ENCODE measurements at regions not wholly inside any gene's neighbourhood (a gene's known extent, or its start where the extent isn't known, plus 50 kb on each side); places are given as distances from the start of the nearest gene placed in this dataset.

GRCh38 chr2:5842326-5842725 is 150.1 kb downstream of the SOX11 start:
- no peak for DNase-seq (ENCODE audit: low read depth in 3 of 3)

GRCh38 chr2:5845798-5846330 is 153.7 kb downstream of the SOX11 start:
- DNase-seq (ENCODE audit: low read depth in 3 of 3), result no peak

GRCh38 chr2:5846881-5847280 is 154.7 kb downstream of the SOX11 start:
- DNase-seq (ENCODE audit: low read depth in 3 of 3), result no peak

- DNase-seq (ENCODE audit: low read depth in 3 of 3), result no peak
Observed at GRCh38 chr2:5849562-5849961, 157.4 kb downstream of the SOX11 start.

- DNase-seq (ENCODE audit: low read depth in 3 of 3), result no peak
Observed at GRCh38 chr2:5851410-5851809, 159.2 kb downstream of the SOX11 start.

GRCh38 chr2:5854797-5855196 is 162.6 kb downstream of the SOX11 start:
- DNase-seq (ENCODE audit: low read depth in 3 of 3), result no peak

GRCh38 chr2:5867056-5867455 is 174.9 kb downstream of the SOX11 start:
- no peak for DNase-seq (ENCODE audit: low read depth in 3 of 3)

GRCh38 chr2:5868931-5869330 is 176.7 kb downstream of the SOX11 start:
- DNase-seq (ENCODE audit: low read depth in 3 of 3), result no peak

GRCh38 chr2:5869936-5870335 is 177.8 kb downstream of the SOX11 start:
- DNase-seq (ENCODE audit: low read depth in 3 of 3), result no peak

GRCh38 chr2:5877360-5877759 is 185.2 kb downstream of the SOX11 start:
- no peak for DNase-seq (ENCODE audit: low read depth in 3 of 3)

GRCh38 chr2:5885451-5886173 is 193.4 kb downstream of the SOX11 start:
- no peak for DNase-seq (ENCODE audit: low read depth in 3 of 3)

- DNase-seq (ENCODE audit: low read depth in 3 of 3), result no peak
Observed at GRCh38 chr2:5886462-5886861, 194.3 kb downstream of the SOX11 start.

- no peak for DNase-seq (ENCODE audit: low read depth in 3 of 3)
Observed at GRCh38 chr2:5888126-5888525, 195.9 kb downstream of the SOX11 start.

- DNase-seq (ENCODE audit: low read depth in 3 of 3), result no peak
Observed at GRCh38 chr2:5889519-5889918, 197.3 kb downstream of the SOX11 start.

GRCh38 chr2:5894355-5894754 is 202.2 kb downstream of the SOX11 start:
- DNase-seq (ENCODE audit: low read depth in 3 of 3), result no peak

GRCh38 chr2:5895284-5895683 is 203.1 kb downstream of the SOX11 start:
- no peak for DNase-seq (ENCODE audit: low read depth in 3 of 3)

- no peak for DNase-seq (ENCODE audit: low read depth in 3 of 3)
Observed at GRCh38 chr2:5897249-5897648, 205.1 kb downstream of the SOX11 start.

GRCh38 chr2:5898667-5899066 is 206.5 kb downstream of the SOX11 start:
- DNase-seq (ENCODE audit: low read depth in 3 of 3), result no peak

- no peak for DNase-seq (ENCODE audit: low read depth in 3 of 3)
Observed at GRCh38 chr2:5905661-5906060, 213.5 kb downstream of the SOX11 start.

GRCh38 chr2:5908071-5908470 is 215.9 kb downstream of the SOX11 start:
- DNase-seq (ENCODE audit: low read depth in 3 of 3), result no peak

GRCh38 chr2:5911718-5912117 is 219.5 kb downstream of the SOX11 start:
- DNase-seq (ENCODE audit: low read depth in 3 of 3), result no peak

- DNase-seq (ENCODE audit: low read depth in 3 of 3), result no peak
Observed at GRCh38 chr2:5913711-5914395, 221.7 kb downstream of the SOX11 start.
